Lung microvascular endothelial cell (primary cell): ENCODE measurements at regions not wholly inside any gene's neighbourhood (a gene's known extent, or its start where the extent isn't known, plus 50 kb on each side); places are given as distances from the start of the nearest gene placed in this dataset.
A peak's percentile ranks its signal among the peaks of the same experiment; 100 is the strongest.
"Not testable (repeated sequence)": the region's sequence is repeated elsewhere in the genome, so short reads cannot be mapped to it uniquely, and the experiment has no call there.

Experiments
- DNase-seq, 2 donors: peaks; one replicate each; pipeline versions ENCODE4 v3.0.0 to v3.0.0-alpha.2; 2010; ENCODE audit warnings: low read depth in 2 of 2

DNA sequence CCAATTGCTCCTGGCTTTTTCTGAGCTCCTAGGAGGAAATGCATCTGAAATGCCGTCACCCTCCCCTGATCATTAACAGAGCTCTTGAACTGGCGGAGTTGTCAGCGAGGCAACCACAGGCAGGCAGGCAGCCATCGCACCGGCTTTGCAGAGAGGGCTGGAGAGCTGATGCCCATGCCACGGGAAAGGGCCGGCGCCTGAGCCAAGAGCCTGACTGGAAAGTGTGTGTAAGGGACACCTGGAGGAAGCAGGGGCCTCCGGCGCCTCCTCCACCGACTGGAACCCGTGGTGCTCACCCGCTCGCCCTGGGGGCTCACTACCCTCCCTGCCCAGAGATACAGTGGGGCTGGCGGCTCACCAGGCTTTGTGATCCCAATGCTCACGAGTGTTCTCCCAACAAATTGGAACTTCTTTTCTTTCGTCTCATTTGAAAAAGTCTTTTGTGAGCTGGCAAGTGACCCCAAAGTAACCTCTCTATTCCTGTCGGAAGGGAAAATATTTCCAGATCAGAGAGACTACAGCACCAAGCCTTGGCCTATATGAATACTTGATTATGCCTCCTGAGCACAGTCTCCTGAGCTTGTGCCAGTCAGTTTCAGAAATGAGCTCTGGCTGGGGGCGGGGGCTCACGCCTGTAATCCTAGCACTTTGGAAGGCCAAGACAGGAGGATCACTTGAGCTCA, 97.7 kb upstream of the SLC25A33 start:
- DNase-seq, result peak; percentile 54 to 77

DNA sequence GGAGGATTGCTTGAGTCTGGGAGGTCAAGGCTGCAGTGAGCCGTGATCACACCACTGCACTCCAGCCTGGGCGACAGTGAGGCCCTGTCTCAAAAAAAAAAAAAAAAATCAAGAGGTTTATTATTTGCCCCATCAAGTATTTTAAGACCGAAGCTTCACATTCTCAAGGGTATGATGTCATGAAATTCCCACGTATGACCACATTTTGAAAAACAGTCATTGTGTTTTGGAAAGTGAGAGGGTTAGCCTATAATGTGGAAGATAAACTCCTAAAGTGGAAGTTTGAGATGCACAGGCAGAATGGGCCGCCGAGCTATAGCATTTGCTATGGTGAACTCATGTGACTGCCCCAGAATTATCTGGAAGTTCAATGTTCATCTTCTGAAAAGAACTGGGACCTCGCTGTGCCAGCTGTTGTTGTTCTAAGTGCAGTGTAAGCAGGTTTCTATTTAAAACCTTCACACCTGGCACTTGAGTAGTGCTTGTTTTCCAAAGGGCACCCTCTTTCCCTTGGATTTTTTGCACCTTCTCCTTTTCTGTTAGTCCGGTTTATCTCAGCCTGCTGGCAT, 96.9 kb upstream of the SLC25A33 start:
- DNase-seq, result peak in 1 of 2 donors; percentile 42

GRCh38 chr1:9442986-9443385, 96.3 kb upstream of the SLC25A33 start:
- DNase-seq, result no peak

- DNase-seq, result peak in 1 of 2 donors; percentile 67
Observed at GRCh38 chr1:9443913-9444445, 95.3 kb upstream of the SLC25A33 start.

DNA sequence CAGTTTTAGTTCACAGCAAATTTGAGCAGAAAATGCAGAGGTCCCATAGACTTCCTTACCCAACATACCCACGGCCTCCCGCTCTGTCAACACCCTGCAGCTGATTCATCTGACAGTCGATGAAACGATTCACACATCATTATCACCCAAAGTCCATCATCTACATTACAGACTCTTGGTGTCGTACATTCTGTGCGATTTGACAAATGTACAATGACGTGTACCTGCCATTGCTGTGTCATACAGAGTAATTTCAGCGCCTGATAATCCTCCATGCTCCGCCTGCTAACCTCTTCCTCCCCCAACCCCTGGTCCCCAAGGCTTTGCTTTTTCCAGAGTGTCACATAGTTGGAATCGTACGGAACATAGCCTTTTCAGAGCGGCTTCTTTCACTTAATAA, 94.7 kb upstream of the SLC25A33 start:
- no peak for DNase-seq

DNA sequence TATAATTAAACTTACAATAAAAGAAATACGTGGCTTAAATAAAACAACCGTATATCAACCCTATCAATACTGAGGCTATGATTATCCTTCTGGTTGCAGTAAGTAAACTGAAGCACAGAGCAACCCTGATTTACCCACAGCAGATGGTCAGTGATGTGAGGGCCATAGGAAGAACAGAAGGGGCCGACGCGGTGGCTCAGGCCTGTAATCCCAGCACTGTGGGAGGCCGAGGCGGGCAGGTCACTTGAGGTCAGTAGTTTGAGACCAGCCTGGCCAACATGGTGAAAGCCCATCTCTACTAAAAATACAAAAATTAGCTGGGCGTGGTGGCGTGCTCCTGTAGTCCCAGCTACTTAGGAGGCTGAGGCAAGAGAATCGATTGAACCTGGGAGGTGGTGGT, 94.2 kb upstream of the SLC25A33 start:
- DNase-seq, result not testable (repeated sequence)

DNA sequence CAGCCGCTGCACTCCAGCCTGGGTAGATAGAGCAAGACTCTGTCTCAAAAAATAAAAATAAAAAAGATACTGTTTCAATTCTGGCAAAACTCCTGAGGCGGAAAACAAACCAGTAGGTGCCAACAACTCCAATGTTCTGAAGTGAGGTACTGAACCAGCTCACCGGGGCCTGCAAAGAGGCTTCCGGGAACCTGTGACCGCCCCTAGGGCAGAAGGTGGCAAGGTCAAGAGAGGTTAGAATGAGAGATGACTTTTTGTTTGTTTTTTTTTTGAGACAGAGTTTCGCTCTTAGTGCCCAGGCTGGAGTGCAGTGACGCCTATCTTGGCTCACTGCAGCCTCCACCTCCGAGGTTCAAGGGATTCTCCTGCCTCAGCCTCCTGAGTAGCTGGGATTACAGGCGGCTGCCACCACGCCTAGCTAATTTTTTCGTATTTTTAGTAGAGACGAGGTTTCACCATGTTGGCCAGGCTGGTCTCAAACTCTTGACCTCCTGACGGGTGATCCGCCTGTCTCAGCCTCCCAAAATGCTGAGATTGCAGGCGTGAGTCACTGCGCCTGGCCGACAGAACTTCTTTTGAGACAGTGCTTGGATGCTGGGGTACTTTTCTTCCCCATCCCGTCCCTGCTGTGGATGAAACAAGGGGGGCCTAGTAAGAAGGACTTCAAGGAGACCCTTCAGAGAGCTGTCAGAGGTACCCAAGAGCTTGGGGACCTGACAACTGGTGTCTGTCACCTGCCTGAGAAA, 91.9 kb upstream of the SLC25A33 start:
- no peak for DNase-seq

GRCh38 chr1:9448132-9449109, 90.8 kb upstream of the SLC25A33 start:
- peak in 1 of 2 donors; percentile 35 for DNase-seq

DNA sequence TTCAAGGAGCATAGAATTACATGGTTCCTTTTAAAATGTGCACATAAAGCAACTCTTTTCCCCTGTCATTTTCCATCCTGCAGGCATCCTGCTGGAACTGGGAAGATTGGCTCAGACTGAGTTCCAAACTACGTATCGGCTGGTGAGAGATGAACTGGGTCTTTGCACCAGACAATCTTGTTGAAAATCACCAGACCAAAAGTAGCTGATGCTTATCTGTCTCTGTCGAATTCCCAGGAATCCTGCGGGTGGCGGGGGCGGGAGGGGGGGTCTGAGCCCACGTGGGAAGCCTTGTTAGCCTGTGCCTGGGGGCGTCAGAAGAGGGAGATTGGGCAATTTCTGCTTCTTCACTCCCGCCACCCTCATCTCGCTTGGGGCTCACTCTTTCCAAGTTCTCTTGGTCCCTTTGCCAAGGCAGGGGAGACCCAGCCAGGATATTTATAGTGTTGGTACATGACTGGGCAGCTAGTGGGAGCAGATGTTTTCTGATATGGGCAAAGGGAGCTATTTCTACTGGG, 90.1 kb upstream of the SLC25A33 start:
- DNase-seq, result no peak

- no peak for DNase-seq
Observed at GRCh38 chr1:9449976-9450696, 89.1 kb upstream of the SLC25A33 start.

- DNase-seq, result no peak
Observed at GRCh38 chr1:9451081-9451480, 88.2 kb upstream of the SLC25A33 start.

DNA sequence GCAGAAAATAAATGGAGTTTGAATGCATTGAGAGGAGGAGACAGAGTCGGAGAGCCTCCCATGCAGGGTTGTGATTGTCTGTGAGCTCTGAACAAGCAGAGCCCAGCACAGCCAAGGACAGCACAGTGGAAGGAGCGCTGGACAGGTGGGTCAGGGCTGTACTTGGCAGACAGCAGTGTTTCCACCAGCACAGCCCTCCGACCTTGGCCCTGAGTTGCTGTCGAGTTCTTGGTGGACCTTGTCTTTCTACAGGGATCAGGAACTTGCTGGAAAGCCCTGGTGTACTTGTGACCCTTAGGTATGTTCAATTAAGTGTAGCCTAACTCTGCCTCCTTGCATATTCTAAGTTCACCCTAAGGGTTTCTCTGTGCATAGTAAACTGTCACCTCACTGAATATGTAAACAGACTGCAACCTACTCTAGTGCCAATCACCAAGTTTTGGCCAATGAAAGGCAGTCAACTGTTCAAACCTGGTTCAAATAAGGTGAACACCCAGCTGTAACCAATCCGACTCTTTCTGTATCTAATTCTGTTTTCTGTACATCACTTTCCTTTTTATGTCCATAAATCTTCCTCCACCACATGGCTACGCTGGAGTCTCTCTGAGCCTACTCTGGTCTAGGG, 86.6 kb upstream of the SLC25A33 start:
- DNase-seq, result no peak

DNA sequence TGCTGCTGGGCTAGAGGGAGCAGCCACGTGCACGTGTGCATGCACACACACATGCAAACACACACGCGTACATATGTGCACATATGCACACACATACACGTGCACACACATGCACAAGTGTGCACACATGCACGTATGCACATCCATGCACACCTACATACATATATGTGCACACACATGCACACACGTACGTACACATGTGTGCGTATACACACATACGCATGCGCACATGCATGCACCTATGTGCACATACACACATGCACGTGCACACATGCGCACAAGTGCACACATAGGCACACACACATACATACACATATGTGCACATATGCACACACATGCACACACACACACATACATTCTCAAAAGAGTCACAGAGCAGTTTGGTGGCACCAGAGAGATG, 85.9 kb upstream of the SLC25A33 start:
- DNase-seq, result no peak

GRCh38 chr1:9453779-9454418, 85.4 kb upstream of the SLC25A33 start:
- DNase-seq, result no peak

DNA sequence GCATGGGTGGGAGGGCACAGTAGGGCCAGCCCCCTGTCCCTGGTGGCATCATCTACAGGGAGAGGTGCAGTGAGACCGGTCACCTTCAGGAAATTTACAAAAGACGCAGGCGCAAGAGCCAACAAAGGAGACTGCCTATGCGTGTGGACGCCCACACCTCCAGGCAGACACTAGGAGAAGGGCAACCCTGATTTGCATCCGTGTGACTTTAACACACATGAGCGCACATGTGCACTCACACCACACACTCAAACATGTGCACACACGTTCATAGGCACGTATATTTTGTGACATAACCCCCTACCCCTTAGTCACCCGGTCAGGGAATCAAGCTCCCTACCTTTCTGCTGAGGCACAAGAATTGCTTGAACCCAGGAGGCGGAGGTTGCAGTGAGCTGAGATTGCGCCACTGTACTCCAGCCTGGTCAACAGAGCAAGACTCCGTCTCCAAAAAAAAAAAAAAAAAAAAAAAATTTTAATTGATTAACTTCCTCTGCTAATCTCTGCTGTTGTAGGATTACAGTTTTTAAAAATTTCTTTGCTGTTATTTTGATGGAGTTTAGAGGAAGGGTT, 84.7 kb upstream of the SLC25A33 start:
- no peak for DNase-seq

GRCh38 chr1:9455487-9456234, 83.6 kb upstream of the SLC25A33 start:
- peak; percentile 76 to 88 for DNase-seq

DNA sequence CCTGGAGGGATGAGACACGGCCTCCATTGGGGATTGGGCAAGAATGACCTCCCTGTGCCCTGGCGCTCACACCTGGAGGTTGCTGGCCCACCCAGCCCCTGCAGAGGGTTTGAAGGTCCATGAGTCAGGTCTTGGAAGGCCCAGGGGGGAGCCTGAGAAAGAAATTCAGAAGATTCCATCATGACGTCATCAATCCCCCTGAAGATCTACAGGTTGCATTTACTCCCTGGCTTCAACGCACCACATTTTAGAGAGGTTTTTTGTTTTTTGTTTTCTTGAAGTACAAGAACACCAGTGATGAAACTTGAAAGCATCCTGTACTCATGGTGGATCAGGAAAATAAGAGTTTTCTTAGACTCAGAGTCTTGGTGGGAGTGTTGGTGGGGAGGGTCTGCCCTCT, 82.4 kb upstream of the SLC25A33 start:
- DNase-seq, result no peak

DNA sequence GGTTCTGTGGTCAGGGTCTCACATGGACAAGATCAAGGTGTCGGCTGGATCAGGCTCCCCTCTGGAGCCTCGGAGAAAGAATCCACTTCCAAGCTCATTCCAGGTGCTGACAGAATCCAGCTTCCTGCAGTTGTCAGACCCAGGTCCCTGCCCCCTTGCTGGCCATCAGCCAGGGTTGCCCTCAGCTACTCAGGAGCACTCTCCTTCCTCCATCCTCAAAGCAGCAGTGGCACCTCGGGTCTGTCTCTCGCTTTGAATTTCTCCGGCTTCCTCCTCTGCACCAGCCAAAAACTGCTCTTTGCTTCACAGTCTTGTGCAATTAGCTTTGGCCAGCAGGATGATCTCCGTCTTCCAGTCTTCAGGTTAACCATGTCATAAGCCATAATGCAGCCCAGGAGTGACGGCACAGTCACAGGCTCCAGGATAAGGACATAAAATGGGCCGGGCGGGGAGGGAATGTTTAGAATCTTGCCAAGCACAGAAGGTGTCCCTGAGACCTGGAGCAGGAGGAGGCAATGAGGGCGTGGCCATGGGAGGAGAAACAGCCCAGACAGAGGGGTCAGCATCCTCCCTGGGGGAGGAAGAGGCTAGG, 79.4 kb upstream of the SLC25A33 start:
- DNase-seq, result no peak
